HG02852 (cell line): ENCODE measurements at regions not wholly inside any gene's neighbourhood (a gene's known extent, or its start where the extent isn't known, plus 50 kb on each side); places are given as distances from the start of the nearest gene placed in this dataset.

ENCODE experiments used
- ATAC-seq: cut with Tn5 transposase; IDR thresholded peaks from one replicate; pipeline ENCODE4 v1.9.1; 2021; ENCODE audit warnings: mild to moderate bottlenecking, moderate library complexity; ENCODE audit not compliant: unreplicated experiment

GRCh38 chr9:27743490-27743889 is 170.2 kb upstream of the C9orf72 start:
- no peak for ATAC-seq

GRCh38 chr9:27747450-27747849 is 174.2 kb upstream of the C9orf72 start:
- no peak for ATAC-seq

GRCh38 chr9:27749838-27750237 is 176.6 kb upstream of the C9orf72 start:
- no peak for ATAC-seq

GRCh38 chr9:27750566-27750965 is 177.3 kb upstream of the C9orf72 start:
- no peak for ATAC-seq

GRCh38 chr9:27752069-27752468 is 178.8 kb upstream of the C9orf72 start:
- no peak for ATAC-seq

GRCh38 chr9:27755846-27756245 is 182.6 kb upstream of the C9orf72 start:
- no peak for ATAC-seq

GRCh38 chr9:27756418-27756817 is 183.1 kb upstream of the C9orf72 start:
- ATAC-seq, result no peak

- no peak for ATAC-seq
Observed at GRCh38 chr9:27763831-27764230, 190.6 kb upstream of the C9orf72 start.

- no peak for ATAC-seq
Observed at GRCh38 chr9:27765266-27766072, 192.2 kb upstream of the C9orf72 start.

GRCh38 chr9:27766073-27766835 is 193.0 kb upstream of the C9orf72 start:
- no peak for ATAC-seq

GRCh38 chr9:27768781-27769180 is 195.5 kb upstream of the C9orf72 start:
- no peak for ATAC-seq

- ATAC-seq, result no peak
Observed at GRCh38 chr9:27770541-27770940, 197.3 kb upstream of the C9orf72 start.

GRCh38 chr9:27771803-27772545 is 198.7 kb upstream of the C9orf72 start:
- no peak for ATAC-seq

GRCh38 chr9:27784847-27785713 is 211.8 kb upstream of the C9orf72 start:
- peak; percentile 53 for ATAC-seq

GRCh38 chr9:27785714-27786100 is 212.4 kb upstream of the C9orf72 start:
- peak; percentile 87 for ATAC-seq

- ATAC-seq, result no peak
Observed at GRCh38 chr9:27787891-27788290, 214.6 kb upstream of the C9orf72 start.

GRCh38 chr9:27791311-27791710 is 218.0 kb upstream of the C9orf72 start:
- no peak for ATAC-seq

GRCh38 chr9:27792971-27793689 is 219.8 kb upstream of the C9orf72 start:
- peak; percentile 78 for ATAC-seq

GRCh38 chr9:27799326-27799725 is 226.0 kb upstream of the C9orf72 start:
- ATAC-seq, result no peak

- no peak for ATAC-seq
Observed at GRCh38 chr9:27800159-27800558, 226.9 kb upstream of the C9orf72 start.
